ENCODE measurements at regions not wholly inside any gene's neighbourhood (a gene's known extent, or its start where the extent isn't known, plus 50 kb on each side); places are given as distances from the start of the nearest gene placed in this dataset.
"Not testable (repeated sequence)": the region's sequence is repeated elsewhere in the genome, so short reads cannot be mapped to it uniquely, and the experiment has no call there.

DNA sequence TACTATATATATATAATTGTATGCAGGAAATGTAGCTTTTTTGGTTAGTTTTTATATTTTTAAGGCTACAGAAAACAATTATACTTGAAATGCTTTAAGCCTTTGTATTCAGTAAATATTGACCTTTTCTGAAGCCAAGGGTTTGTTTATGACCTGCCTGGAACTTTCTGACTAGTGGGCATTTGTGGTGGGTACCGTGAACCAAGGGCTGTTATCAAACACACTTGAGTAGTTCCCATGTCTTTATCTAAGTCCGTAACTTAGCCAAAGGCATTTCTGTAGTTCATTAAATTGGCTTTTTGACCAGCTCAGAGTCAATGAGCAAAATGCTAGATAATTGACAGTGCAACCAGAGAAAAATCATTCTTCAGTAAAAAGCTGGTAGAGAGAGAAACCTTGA lies 1444.2 kb upstream of the SLC10A2 start:
- intact Hi-C loops (cut with micrococcal nuclease) = no loop called here
- POLR2A ChIA-PET = no interaction called here
- H3K36me3 Mint-ChIP-seq (ENCODE audit: low read depth) = no peaks in the 10 kb centered on the region
- H3K4me3 Mint-ChIP-seq = no peak overlapping the region
- CTCF ChIA-PET = no interaction called here
- no peaks in the 10 kb centered on the region for H3K27me3 Mint-ChIP-seq
- no peaks in the 10 kb centered on the region for H3K4me1 Mint-ChIP-seq (ENCODE audit: low read depth)
- no peaks in the 10 kb centered on the region for H3K9me3 Mint-ChIP-seq
- H3K27ac Mint-ChIP-seq = no peak overlapping the region
- no peak for ATAC-seq
- no peak for DNase-seq
- TF ChIP-seq, protein P1, sequence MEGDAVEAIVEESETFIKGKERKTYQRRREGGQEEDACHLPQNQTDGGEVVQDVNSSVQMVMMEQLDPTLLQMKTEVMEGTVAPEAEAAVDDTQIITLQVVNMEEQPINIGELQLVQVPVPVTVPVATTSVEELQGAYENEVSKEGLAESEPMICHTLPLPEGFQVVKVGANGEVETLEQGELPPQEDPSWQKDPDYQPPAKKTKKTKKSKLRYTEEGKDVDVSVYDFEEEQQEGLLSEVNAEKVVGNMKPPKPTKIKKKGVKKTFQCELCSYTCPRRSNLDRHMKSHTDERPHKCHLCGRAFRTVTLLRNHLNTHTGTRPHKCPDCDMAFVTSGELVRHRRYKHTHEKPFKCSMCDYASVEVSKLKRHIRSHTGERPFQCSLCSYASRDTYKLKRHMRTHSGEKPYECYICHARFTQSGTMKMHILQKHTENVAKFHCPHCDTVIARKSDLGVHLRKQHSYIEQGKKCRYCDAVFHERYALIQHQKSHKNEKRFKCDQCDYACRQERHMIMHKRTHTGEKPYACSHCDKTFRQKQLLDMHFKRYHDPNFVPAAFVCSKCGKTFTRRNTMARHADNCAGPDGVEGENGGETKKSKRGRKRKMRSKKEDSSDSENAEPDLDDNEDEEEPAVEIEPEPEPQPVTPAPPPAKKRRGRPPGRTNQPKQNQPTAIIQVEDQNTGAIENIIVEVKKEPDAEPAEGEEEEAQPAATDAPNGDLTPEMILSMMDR (IDR thresholded peaks at IDR 0.05) = no peak

DNA sequence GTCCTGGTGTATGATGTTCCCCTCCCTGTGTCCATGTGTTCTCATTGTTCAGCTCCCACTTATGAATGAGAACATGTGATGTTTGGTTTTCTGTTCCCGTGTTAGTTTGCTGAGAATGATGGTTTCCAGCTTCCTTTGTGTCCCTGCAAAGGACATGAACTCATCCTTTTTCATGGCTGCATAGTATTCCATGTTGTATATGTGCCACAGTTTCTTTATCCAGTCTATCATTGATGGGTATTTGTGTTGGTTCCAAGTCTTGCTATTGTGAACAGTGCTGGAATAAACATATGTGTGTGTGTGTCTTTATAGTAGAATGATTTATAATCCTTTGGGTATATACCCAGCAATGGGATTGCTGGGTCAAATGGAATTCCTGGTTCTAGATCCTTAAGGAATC lies 1427.3 kb upstream of the SLC10A2 start:
- H3K36me3 Mint-ChIP-seq (ENCODE audit: low read depth); H3K4me3 Mint-ChIP-seq; CTCF ChIA-PET; intact Hi-C loops (cut with micrococcal nuclease); ATAC-seq; H3K4me1 Mint-ChIP-seq (ENCODE audit: low read depth); POLR2A ChIA-PET; H3K27ac Mint-ChIP-seq; H3K9me3 Mint-ChIP-seq; H3K27me3 Mint-ChIP-seq; DNase-seq: not testable (repeated sequence)

DNA sequence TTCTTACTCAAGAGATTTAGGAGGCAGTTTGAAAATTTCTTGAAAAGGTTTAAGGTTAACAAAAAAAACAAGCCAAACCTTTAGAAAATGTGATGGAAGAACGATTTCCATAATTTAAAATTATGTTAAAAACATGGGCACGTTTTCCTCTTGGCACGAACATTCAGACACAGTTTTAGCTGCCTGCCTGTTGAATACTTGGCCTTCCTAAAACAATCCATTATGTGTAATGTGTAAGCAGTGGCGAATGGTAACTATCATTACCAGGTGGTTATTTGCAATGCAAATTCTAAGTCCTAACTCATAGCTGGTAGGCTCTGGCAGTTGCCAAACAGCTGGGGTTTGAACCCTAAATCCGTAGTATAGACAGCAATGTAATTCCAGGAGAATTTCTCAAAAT lies 1425.7 kb upstream of the SLC10A2 start:
- H3K4me1 Mint-ChIP-seq (ENCODE audit: low read depth) = no peaks in the 10 kb centered on the region
- H3K9me3 Mint-ChIP-seq = peaks cover 3% of the 10 kb centered on the region
- CTCF ChIA-PET = no interaction called here
- H3K27me3 Mint-ChIP-seq = no peaks in the 10 kb centered on the region
- no peak overlapping the region for H3K27ac Mint-ChIP-seq
- intact Hi-C loops (cut with micrococcal nuclease) = no loop called here
- POLR2A ChIA-PET = no interaction called here
- no peak overlapping the region for H3K4me3 Mint-ChIP-seq
- H3K36me3 Mint-ChIP-seq (ENCODE audit: low read depth) = no peaks in the 10 kb centered on the region
- no peak for ATAC-seq
- no peak for DNase-seq
- TF ChIP-seq, protein P1 (IDR thresholded peaks at IDR 0.05) = no peak

DNA sequence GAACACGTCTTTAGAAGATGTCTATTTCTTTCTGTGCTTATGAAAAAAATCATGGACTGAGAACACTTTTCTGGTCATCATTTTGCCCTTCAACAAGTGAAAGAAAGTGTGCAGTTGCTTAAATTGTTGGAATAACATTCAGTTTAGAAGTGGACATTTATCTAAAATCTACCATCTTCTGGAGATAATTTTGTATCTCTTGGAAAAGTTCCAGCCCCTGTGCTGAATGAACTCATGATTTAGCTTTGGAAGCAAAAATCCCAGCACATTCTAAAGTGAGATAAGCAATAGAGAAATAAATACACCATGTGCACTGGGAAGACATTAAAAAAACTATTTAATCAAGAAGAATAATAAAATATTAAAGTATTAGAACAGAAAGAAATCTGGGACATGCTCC lies 1420.8 kb upstream of the SLC10A2 start:
- ATAC-seq (no peak), DNase-seq (no peak)
- no peaks in the 10 kb centered on the region for H3K27me3 Mint-ChIP-seq
- POLR2A ChIA-PET = no interaction called here
- intact Hi-C loops (cut with micrococcal nuclease) = no loop called here
- H3K4me3 Mint-ChIP-seq = no peak overlapping the region
- H3K4me1 Mint-ChIP-seq (ENCODE audit: low read depth) = no peaks in the 10 kb centered on the region
- CTCF ChIA-PET = no interaction called here
- no peak overlapping the region for H3K27ac Mint-ChIP-seq
- no peaks in the 10 kb centered on the region for H3K9me3 Mint-ChIP-seq
- TF ChIP-seq, protein P1 (IDR thresholded peaks at IDR 0.05) = no peak
- no peaks in the 10 kb centered on the region for H3K36me3 Mint-ChIP-seq (ENCODE audit: low read depth)

DNA sequence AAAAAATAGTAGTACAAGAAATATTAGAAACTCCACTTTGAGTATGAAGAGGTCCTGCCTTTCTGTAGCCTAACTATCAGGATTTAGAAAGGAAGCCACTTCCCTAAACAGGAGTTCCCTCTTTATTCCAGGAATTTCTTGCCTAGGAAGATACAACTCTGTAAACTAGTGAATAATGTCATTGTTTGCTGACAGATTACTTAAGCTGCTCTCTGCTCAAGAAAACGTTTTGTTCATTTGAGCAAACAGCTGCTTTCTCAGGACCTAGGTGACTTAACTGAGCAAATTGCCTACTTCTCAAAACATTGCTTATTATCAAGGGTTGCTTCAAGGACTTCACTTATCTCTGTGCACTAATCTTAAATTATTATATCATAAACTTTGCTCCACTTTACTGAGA lies 1419.4 kb upstream of the SLC10A2 start:
- TF ChIP-seq, protein P1 (IDR thresholded peaks at IDR 0.05) = no peak
- no peak overlapping the region for H3K27ac Mint-ChIP-seq
- ATAC-seq (no peak), DNase-seq (no peak)
- H3K36me3 Mint-ChIP-seq (ENCODE audit: low read depth) = no peaks in the 10 kb centered on the region
- intact Hi-C loops (cut with micrococcal nuclease) = no loop called here
- no peaks in the 10 kb centered on the region for H3K4me1 Mint-ChIP-seq (ENCODE audit: low read depth)
- no peaks in the 10 kb centered on the region for H3K27me3 Mint-ChIP-seq
- CTCF ChIA-PET = no interaction called here
- no peak overlapping the region for H3K4me3 Mint-ChIP-seq
- H3K9me3 Mint-ChIP-seq = no peaks in the 10 kb centered on the region
- POLR2A ChIA-PET = no interaction called here

DNA sequence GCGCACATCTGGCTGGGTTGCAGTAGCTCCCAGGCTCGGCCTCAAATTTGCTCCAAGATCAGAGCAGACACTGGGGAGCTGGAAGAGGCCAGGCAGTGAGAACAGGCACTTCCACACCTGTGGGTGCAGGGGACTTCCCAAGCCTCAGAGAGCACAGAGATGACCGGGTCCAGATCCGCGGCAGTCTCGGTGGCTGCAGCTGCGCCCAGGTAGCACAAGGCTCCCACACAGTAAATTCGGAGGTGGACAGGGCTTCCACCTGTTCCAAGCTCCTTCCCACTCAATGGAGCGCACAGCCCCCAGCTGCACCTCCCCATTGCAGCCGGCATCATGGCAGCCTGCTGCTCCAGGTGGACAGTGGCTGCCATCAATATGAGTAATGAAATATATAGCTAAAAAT lies 1417.4 kb upstream of the SLC10A2 start:
- ATAC-seq (no peak), DNase-seq (no peak)
- ChIA-PET POLR2A (no interaction called here), CTCF (no interaction called here)
- no peaks in the 10 kb centered on the region for H3K36me3 Mint-ChIP-seq (ENCODE audit: low read depth)
- TF ChIP-seq, protein P1 (IDR thresholded peaks at IDR 0.05) = no peak
- no peaks in the 10 kb centered on the region for H3K27me3 Mint-ChIP-seq
- no peaks in the 10 kb centered on the region for H3K4me1 Mint-ChIP-seq (ENCODE audit: low read depth)
- H3K4me3 Mint-ChIP-seq = no peak overlapping the region
- H3K27ac Mint-ChIP-seq = no peak overlapping the region
- peaks cover 12% of the 10 kb centered on the region for H3K9me3 Mint-ChIP-seq
- intact Hi-C loops (cut with micrococcal nuclease) = no loop called here

Data from activated CD8-positive, alpha-beta T cell treated with anti-CD3 and anti-CD28 coated beads for 36 hours (primary cell).